ENCODE measurements at regions not wholly inside any gene's neighbourhood (a gene's known extent, or its start where the extent isn't known, plus 50 kb on each side); places are given as distances from the start of the nearest gene placed in this dataset.

GRCh38 chr13:77390391-77390790 is 63.5 kb upstream of the MYCBP2 start:
- H3K4me3 ChIP-seq (ENCODE audit: low read length): no peak overlapping the region
- H3K27me3 ChIP-seq (ENCODE audit: control insufficient read depth, insufficient read depth, low read length): no peaks in the 10 kb centered on the region
- no peaks in the 10 kb centered on the region for H3K9me3 ChIP-seq (ENCODE audit: control insufficient read depth, low read depth, low read length)
- H3K4me1 ChIP-seq (ENCODE audit: control insufficient read depth, low read depth, low read length): no peaks in the 10 kb centered on the region
- H3K9ac ChIP-seq (ENCODE audit: low read length): no peak overlapping the region
- H3K27ac ChIP-seq (ENCODE audit: low read length): no peak overlapping the region
- no peaks in the 10 kb centered on the region for H3K36me3 ChIP-seq (ENCODE audit: control insufficient read depth, low read depth, low read length)

- H3K27ac ChIP-seq (ENCODE audit: low read length): no peak overlapping the region
These were observed 62.7 kb upstream of the MYCBP2 start for GRCh38 chr13:77389625-77390000.

GRCh38 chr13:77388944-77389624 is 62.2 kb upstream of the MYCBP2 start:
- H3K4me1 ChIP-seq (ENCODE audit: control insufficient read depth, low read depth, low read length): no peaks in the 10 kb centered on the region
- H3K36me3 ChIP-seq (ENCODE audit: control insufficient read depth, low read depth, low read length): no peaks in the 10 kb centered on the region
- H3K9me3 ChIP-seq (ENCODE audit: control insufficient read depth, low read depth, low read length): no peaks in the 10 kb centered on the region
- H3K27me3 ChIP-seq (ENCODE audit: control insufficient read depth, insufficient read depth, low read length): no peaks in the 10 kb centered on the region
- H3K9ac ChIP-seq (ENCODE audit: low read length): no peak overlapping the region
- no peak overlapping the region for H3K4me3 ChIP-seq (ENCODE audit: low read length)
- no peak overlapping the region for H3K27ac ChIP-seq (ENCODE audit: low read length)

More at GRCh38 chr13:77389625-77390000, 62.7 kb upstream of the MYCBP2 start:
- H3K4me1 ChIP-seq (ENCODE audit: control insufficient read depth, low read depth, low read length): no peaks in the 10 kb centered on the region
- no peaks in the 10 kb centered on the region for H3K9me3 ChIP-seq (ENCODE audit: control insufficient read depth, low read depth, low read length)
- H3K4me3 ChIP-seq (ENCODE audit: low read length): no peak overlapping the region
- H3K36me3 ChIP-seq (ENCODE audit: control insufficient read depth, low read depth, low read length): no peaks in the 10 kb centered on the region
- H3K27me3 ChIP-seq (ENCODE audit: control insufficient read depth, insufficient read depth, low read length): no peaks in the 10 kb centered on the region
- no peak overlapping the region for H3K9ac ChIP-seq (ENCODE audit: low read length)

- Histone ChIP-seq H3K9me3 (ENCODE audit: control insufficient read depth, low read depth, low read length) (no peaks in the 10 kb centered on the region), H3K36me3 (ENCODE audit: control insufficient read depth, low read depth, low read length) (no peaks in the 10 kb centered on the region), H3K27ac (ENCODE audit: low read length) (no peak overlapping the region), H3K9ac (ENCODE audit: low read length) (no peak overlapping the region), H3K4me3 (ENCODE audit: low read length) (no peak overlapping the region), H3K27me3 (ENCODE audit: control insufficient read depth, insufficient read depth, low read length) (no peaks in the 10 kb centered on the region), H3K4me1 (ENCODE audit: control insufficient read depth, low read depth, low read length) (peaks cover 9% of the 10 kb centered on the region)
These were observed 60.8 kb upstream of the MYCBP2 start for GRCh38 chr13:77387607-77388200.

- Histone ChIP-seq H3K27ac (ENCODE audit: low read length) (no peak overlapping the region), H3K4me1 (ENCODE audit: control insufficient read depth, low read depth, low read length) (peaks cover 11% of the 10 kb centered on the region), H3K9ac (ENCODE audit: low read length) (no peak overlapping the region)
These were observed 60.1 kb upstream of the MYCBP2 start for GRCh38 chr13:77386880-77387606.

GRCh38 chr13:77386046-77386445 is 59.2 kb upstream of the MYCBP2 start:
- peaks cover 11% of the 10 kb centered on the region for H3K4me1 ChIP-seq (ENCODE audit: control insufficient read depth, low read depth, low read length)
- no peaks in the 10 kb centered on the region for H3K9me3 ChIP-seq (ENCODE audit: control insufficient read depth, low read depth, low read length)
- H3K9ac ChIP-seq (ENCODE audit: low read length): no peak overlapping the region
- no peak overlapping the region for H3K4me3 ChIP-seq (ENCODE audit: low read length)
- H3K36me3 ChIP-seq (ENCODE audit: control insufficient read depth, low read depth, low read length): no peaks in the 10 kb centered on the region
- no peak overlapping the region for H3K27ac ChIP-seq (ENCODE audit: low read length)
- H3K27me3 ChIP-seq (ENCODE audit: control insufficient read depth, insufficient read depth, low read length): no peaks in the 10 kb centered on the region

More at GRCh38 chr13:77386880-77387606, 60.1 kb upstream of the MYCBP2 start:
- no peaks in the 10 kb centered on the region for H3K27me3 ChIP-seq (ENCODE audit: control insufficient read depth, insufficient read depth, low read length)
- no peaks in the 10 kb centered on the region for H3K36me3 ChIP-seq (ENCODE audit: control insufficient read depth, low read depth, low read length)
- H3K4me3 ChIP-seq (ENCODE audit: low read length): no peak overlapping the region
- H3K9me3 ChIP-seq (ENCODE audit: control insufficient read depth, low read depth, low read length): no peaks in the 10 kb centered on the region

GRCh38 chr13:77384999-77385398 is 58.1 kb upstream of the MYCBP2 start:
- no peak overlapping the region for H3K4me3 ChIP-seq (ENCODE audit: low read length)

GRCh38 chr13:77383097-77383496 is 56.2 kb upstream of the MYCBP2 start:
- no peaks in the 10 kb centered on the region for H3K36me3 ChIP-seq (ENCODE audit: control insufficient read depth, low read depth, low read length)
- no peaks in the 10 kb centered on the region for H3K27me3 ChIP-seq (ENCODE audit: control insufficient read depth, insufficient read depth, low read length)
- no peak overlapping the region for H3K4me3 ChIP-seq (ENCODE audit: low read length)
- H3K9ac ChIP-seq (ENCODE audit: low read length): no peak overlapping the region
- peaks cover 11% of the 10 kb centered on the region for H3K4me1 ChIP-seq (ENCODE audit: control insufficient read depth, low read depth, low read length)
- H3K9me3 ChIP-seq (ENCODE audit: control insufficient read depth, low read depth, low read length): no peaks in the 10 kb centered on the region
- H3K27ac ChIP-seq (ENCODE audit: low read length): no peak overlapping the region

More at GRCh38 chr13:77384999-77385398, 58.1 kb upstream of the MYCBP2 start:
- no peak overlapping the region for H3K27ac ChIP-seq (ENCODE audit: low read length)
- H3K4me1 ChIP-seq (ENCODE audit: control insufficient read depth, low read depth, low read length): peaks cover 11% of the 10 kb centered on the region
- no peaks in the 10 kb centered on the region for H3K9me3 ChIP-seq (ENCODE audit: control insufficient read depth, low read depth, low read length)
- no peak overlapping the region for H3K9ac ChIP-seq (ENCODE audit: low read length)
- H3K36me3 ChIP-seq (ENCODE audit: control insufficient read depth, low read depth, low read length): no peaks in the 10 kb centered on the region
- H3K27me3 ChIP-seq (ENCODE audit: control insufficient read depth, insufficient read depth, low read length): no peaks in the 10 kb centered on the region

GRCh38 chr13:77381059-77381458 is 54.2 kb upstream of the MYCBP2 start:
- Histone ChIP-seq H3K27ac (ENCODE audit: low read length) (no peak overlapping the region), H3K4me1 (ENCODE audit: control insufficient read depth, low read depth, low read length) (peaks cover 11% of the 10 kb centered on the region), H3K36me3 (ENCODE audit: control insufficient read depth, low read depth, low read length) (no peaks in the 10 kb centered on the region), H3K9me3 (ENCODE audit: control insufficient read depth, low read depth, low read length) (no peaks in the 10 kb centered on the region), H3K9ac (ENCODE audit: low read length) (no peak overlapping the region), H3K4me3 (ENCODE audit: low read length) (no peak overlapping the region), H3K27me3 (ENCODE audit: control insufficient read depth, insufficient read depth, low read length) (no peaks in the 10 kb centered on the region)

GRCh38 chr13:77379508-77379907 is 52.6 kb upstream of the MYCBP2 start:
- H3K27ac ChIP-seq (ENCODE audit: low read length): no peak overlapping the region
- peaks cover 18% of the 10 kb centered on the region for H3K4me1 ChIP-seq (ENCODE audit: control insufficient read depth, low read depth, low read length)
- no peaks in the 10 kb centered on the region for H3K27me3 ChIP-seq (ENCODE audit: control insufficient read depth, insufficient read depth, low read length)
- H3K4me3 ChIP-seq (ENCODE audit: low read length): no peak overlapping the region
- H3K36me3 ChIP-seq (ENCODE audit: control insufficient read depth, low read depth, low read length): no peaks in the 10 kb centered on the region
- H3K9me3 ChIP-seq (ENCODE audit: control insufficient read depth, low read depth, low read length): no peaks in the 10 kb centered on the region
- no peak overlapping the region for H3K9ac ChIP-seq (ENCODE audit: low read length)

GRCh38 chr13:77378662-77379061 is 51.8 kb upstream of the MYCBP2 start:
- Histone ChIP-seq H3K27ac (ENCODE audit: low read length) (no peak overlapping the region), H3K4me1 (ENCODE audit: control insufficient read depth, low read depth, low read length) (peaks cover 24% of the 10 kb centered on the region), H3K9me3 (ENCODE audit: control insufficient read depth, low read depth, low read length) (no peaks in the 10 kb centered on the region), H3K27me3 (ENCODE audit: control insufficient read depth, insufficient read depth, low read length) (no peaks in the 10 kb centered on the region), H3K4me3 (ENCODE audit: low read length) (no peak overlapping the region), H3K9ac (ENCODE audit: low read length) (no peak overlapping the region), H3K36me3 (ENCODE audit: control insufficient read depth, low read depth, low read length) (no peaks in the 10 kb centered on the region)

All from iPS-18a (cell line).